ENCODE measurements at regions not wholly inside any gene's neighbourhood (a gene's known extent, or its start where the extent isn't known, plus 50 kb on each side); places are given as distances from the start of the nearest gene placed in this dataset.

DNA sequence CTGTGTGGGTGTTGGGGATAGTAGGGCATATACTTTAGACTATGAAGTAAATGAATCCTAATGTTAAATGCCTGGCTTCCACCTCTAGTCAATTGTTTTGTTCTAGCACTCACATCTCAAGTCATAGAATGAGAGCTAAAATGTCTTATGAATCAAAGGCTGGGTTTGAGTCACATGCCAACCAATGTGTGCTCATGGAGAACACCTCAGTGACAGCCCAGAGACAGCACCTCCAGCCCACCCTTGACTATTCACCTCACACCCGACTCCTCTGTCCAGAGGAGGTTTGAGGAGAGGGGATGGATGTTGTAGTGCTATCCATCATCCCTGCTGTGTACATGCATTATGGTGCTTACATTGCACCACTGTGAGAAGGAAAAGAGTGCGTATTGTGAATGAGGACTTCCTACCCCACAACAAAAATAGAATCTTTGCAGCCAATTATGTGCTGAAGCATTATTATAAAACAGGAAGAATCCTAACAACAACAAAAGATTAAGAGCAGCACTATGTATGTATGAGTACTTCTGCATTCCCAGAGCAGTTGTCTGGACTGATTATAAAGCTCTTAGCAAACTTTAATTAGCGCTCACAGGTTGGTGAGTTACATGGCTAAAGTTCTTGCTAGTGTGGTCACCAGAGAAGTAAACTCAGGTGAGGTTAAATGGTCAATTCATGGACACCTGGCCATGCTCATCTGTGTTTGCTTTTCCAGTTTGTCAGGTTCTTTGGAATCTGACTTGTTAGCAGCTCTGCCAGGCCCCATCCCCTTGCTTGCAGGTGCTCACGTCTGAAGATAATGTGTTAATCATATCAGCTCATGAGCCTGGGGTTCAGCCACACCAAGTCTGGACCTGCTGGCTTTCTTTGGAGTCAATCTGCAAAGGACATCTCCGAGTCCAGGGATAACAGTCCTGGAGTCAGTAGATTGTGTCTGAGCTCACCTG lies 55.3 kb upstream of the NABP1 start:
- TF ChIP-seq, protein P1, sequence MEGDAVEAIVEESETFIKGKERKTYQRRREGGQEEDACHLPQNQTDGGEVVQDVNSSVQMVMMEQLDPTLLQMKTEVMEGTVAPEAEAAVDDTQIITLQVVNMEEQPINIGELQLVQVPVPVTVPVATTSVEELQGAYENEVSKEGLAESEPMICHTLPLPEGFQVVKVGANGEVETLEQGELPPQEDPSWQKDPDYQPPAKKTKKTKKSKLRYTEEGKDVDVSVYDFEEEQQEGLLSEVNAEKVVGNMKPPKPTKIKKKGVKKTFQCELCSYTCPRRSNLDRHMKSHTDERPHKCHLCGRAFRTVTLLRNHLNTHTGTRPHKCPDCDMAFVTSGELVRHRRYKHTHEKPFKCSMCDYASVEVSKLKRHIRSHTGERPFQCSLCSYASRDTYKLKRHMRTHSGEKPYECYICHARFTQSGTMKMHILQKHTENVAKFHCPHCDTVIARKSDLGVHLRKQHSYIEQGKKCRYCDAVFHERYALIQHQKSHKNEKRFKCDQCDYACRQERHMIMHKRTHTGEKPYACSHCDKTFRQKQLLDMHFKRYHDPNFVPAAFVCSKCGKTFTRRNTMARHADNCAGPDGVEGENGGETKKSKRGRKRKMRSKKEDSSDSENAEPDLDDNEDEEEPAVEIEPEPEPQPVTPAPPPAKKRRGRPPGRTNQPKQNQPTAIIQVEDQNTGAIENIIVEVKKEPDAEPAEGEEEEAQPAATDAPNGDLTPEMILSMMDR (IDR thresholded peaks at IDR 0.05; ENCODE audit: partially characterized antibody, unreplicated experiment): no peak
- no peak for DNase-seq
- Mint-ChIP-seq H3K27me3 (ENCODE audit: unreplicated experiment) (peaks cover 2% of the 10 kb centered on the region), H3K36me3 (ENCODE audit: unreplicated experiment) (no peaks in the 10 kb centered on the region), H3K4me1 (ENCODE audit: low read depth, unreplicated experiment) (no peaks in the 10 kb centered on the region), H3K4me3 (ENCODE audit: unreplicated experiment) (no peak overlapping the region), H3K9me3 (ENCODE audit: unreplicated experiment) (no peaks in the 10 kb centered on the region), H3K27ac (ENCODE audit: unreplicated experiment) (no peak overlapping the region)

DNA sequence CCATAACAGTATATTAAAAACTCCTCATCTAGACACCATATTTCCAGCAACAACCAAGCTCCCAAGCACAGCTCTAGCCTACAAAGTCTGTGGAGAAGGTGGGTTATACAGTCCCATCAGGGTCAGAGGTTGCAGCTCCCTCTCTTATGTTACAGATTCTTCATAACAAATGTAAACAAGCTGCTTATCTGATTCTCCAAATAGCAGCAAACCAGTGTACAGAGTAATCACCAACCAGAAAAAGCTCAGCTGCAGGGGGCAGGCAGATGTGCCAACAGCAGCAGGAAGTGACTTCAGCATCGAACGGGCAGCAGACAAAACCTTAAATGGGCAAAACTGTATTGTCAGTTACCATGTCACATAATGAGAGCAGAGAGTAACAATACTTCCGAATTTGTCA lies 52.9 kb upstream of the NABP1 start:
- Mint-ChIP-seq H3K4me3 (ENCODE audit: unreplicated experiment) (no peak overlapping the region), H3K36me3 (ENCODE audit: unreplicated experiment) (no peaks in the 10 kb centered on the region), H3K4me1 (ENCODE audit: low read depth, unreplicated experiment) (no peaks in the 10 kb centered on the region), H3K27me3 (ENCODE audit: unreplicated experiment) (peaks cover 2% of the 10 kb centered on the region), H3K9me3 (ENCODE audit: unreplicated experiment) (no peaks in the 10 kb centered on the region), H3K27ac (ENCODE audit: unreplicated experiment) (no peak overlapping the region)
- TF ChIP-seq, protein P1 (IDR thresholded peaks at IDR 0.05; ENCODE audit: partially characterized antibody, unreplicated experiment): no peak
- no peak for DNase-seq

DNA sequence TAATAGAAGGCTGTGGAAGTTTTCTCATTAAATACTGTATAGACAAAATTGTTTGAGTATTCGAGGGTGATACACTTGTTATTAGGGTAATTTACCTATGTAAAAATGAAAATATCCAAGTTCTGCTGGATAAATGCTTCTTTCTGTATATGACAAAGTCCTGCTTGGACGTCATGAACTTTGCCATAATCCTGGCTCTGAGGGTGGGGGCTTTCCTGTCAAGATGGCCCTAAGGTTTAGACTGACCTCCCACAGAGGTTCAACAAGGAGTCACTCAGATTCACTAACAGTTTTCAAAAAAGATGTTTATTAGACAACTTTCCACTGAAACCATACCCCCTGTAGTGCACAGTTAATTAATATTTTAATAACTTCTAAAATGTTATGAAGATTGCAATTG lies 52.5 kb upstream of the NABP1 start:
- H3K27ac Mint-ChIP-seq (ENCODE audit: unreplicated experiment): no peak overlapping the region
- no peak for DNase-seq
- no peaks in the 10 kb centered on the region for H3K36me3 Mint-ChIP-seq (ENCODE audit: unreplicated experiment)
- H3K4me1 Mint-ChIP-seq (ENCODE audit: low read depth, unreplicated experiment): peaks cover 3% of the 10 kb centered on the region
- H3K9me3 Mint-ChIP-seq (ENCODE audit: unreplicated experiment): no peaks in the 10 kb centered on the region
- peaks cover 2% of the 10 kb centered on the region for H3K27me3 Mint-ChIP-seq (ENCODE audit: unreplicated experiment)
- TF ChIP-seq, protein P1 (IDR thresholded peaks at IDR 0.05; ENCODE audit: partially characterized antibody, unreplicated experiment): no peak
- no peak overlapping the region for H3K4me3 Mint-ChIP-seq (ENCODE audit: unreplicated experiment)

DNA sequence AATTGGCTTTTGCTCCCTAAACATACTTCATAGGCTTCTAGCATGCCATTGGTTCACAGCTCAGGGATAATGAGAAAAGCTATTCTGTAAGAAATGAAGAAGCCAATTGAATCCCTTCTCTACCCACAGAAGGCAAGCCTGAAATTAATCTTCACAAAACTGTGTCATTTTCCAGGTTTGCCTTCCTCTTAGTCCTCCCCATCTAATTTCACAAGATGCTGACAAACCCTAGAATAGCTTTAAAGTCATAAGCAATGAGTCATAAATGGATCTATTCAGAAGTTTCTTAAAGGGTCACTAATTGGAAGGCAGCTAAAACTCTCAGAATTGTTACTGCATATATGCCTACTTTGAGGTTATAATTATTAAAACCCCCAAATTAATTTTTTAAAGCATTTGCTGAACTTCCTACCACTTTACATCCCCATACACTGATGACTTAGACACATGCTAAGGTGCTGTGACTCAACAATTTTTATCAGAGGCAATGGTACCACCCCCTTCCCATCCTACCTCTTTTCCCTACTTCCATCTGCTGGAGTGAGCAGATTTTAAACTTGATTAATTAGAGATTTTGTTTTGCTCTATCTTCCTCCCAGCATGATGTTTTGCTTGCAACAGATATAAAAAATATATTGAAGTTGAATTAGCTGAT lies 51.3 kb upstream of the NABP1 start:
- no peaks in the 10 kb centered on the region for H3K9me3 Mint-ChIP-seq (ENCODE audit: unreplicated experiment)
- TF ChIP-seq, protein P1 (IDR thresholded peaks at IDR 0.05; ENCODE audit: partially characterized antibody, unreplicated experiment): no peak
- H3K36me3 Mint-ChIP-seq (ENCODE audit: unreplicated experiment): no peaks in the 10 kb centered on the region
- peaks cover 4% of the 10 kb centered on the region for H3K4me1 Mint-ChIP-seq (ENCODE audit: low read depth, unreplicated experiment)
- H3K27me3 Mint-ChIP-seq (ENCODE audit: unreplicated experiment): no peaks in the 10 kb centered on the region
- DNase-seq: no peak
- H3K27ac Mint-ChIP-seq (ENCODE audit: unreplicated experiment): no peak overlapping the region
- no peak overlapping the region for H3K4me3 Mint-ChIP-seq (ENCODE audit: unreplicated experiment)

DNA sequence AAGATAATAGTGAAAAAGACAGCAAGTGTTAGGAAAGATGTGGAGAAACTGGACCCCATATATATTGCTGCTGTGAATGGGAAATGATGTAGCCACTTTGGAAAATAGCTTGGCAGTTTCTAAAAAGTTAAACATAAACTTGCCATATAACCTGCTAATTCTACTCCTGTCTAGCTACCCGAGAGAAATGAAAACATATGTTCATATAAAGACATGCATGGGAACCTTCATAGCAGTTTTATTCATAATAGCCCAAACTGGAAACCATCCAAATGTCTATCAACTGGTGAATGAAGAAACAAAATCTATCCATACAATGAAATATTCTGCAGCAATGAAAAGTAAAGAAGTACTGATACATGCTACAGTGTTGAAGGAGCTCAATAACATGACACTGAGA lies 50.4 kb upstream of the NABP1 start:
- H3K36me3 Mint-ChIP-seq (ENCODE audit: unreplicated experiment): no peaks in the 10 kb centered on the region
- peaks cover 4% of the 10 kb centered on the region for H3K4me1 Mint-ChIP-seq (ENCODE audit: low read depth, unreplicated experiment)
- no peak for DNase-seq

More for the DNA sequence above, 50.4 kb upstream of the NABP1 start:
- TF ChIP-seq, protein P1 (IDR thresholded peaks at IDR 0.05; ENCODE audit: partially characterized antibody, unreplicated experiment): no peak
- no peak overlapping the region for H3K4me3 Mint-ChIP-seq (ENCODE audit: unreplicated experiment)
- no peaks in the 10 kb centered on the region for H3K27me3 Mint-ChIP-seq (ENCODE audit: unreplicated experiment)
- H3K9me3 Mint-ChIP-seq (ENCODE audit: unreplicated experiment): no peaks in the 10 kb centered on the region
- H3K27ac Mint-ChIP-seq (ENCODE audit: unreplicated experiment): no peak overlapping the region
